ENCODE measurements at regions not wholly inside any gene's neighbourhood (a gene's known extent, or its start where the extent isn't known, plus 50 kb on each side); places are given as distances from the start of the nearest gene placed in this dataset.
A peak's percentile ranks its signal among the peaks of the same experiment; 100 is the strongest.
"Not testable (repeated sequence)": the region's sequence is repeated elsewhere in the genome, so short reads cannot be mapped to it uniquely, and the experiment has no call there.

GRCh38 chr2:118375907-118376485, 287.7 kb downstream of the INSIG2 start:
- peaks cover 0 to 19% (median 0%) of the 10 kb centered on the region in 9 donors for H3K27me3 ChIP-seq
- no peaks in the 10 kb centered on the region for H3K9me3 ChIP-seq
- no peaks in the 10 kb centered on the region for H3K36me3 ChIP-seq
- 59 to 78% (median 71%) methylated on average over 10 of the region's 10 CpGs for WGBS, 4 donors
- H3K27ac ChIP-seq = no peak overlapping the region
- no peak for ATAC-seq
- intact Hi-C loops (cut with DNase I) = loop anchor here in 3 of 10 donors (5.0 to 10.0 kb wide), 2 partner anchors 479 to 486 kb away; no protein-coding TSS in a partner anchor
- no peak for DNase-seq
- no peak for TF ChIP-seq POLR2A (IDR thresholded peaks at IDR 0.05)
- no peak overlapping the region for H3K4me3 ChIP-seq
- H3K4me1 ChIP-seq = no peaks in the 10 kb centered on the region

- ATAC-seq = no peak
- Histone ChIP-seq H3K27ac (no peak overlapping the region), H3K36me3 (no peaks in the 10 kb centered on the region), H3K4me3 (no peak overlapping the region), H3K4me1 (no peaks in the 10 kb centered on the region), H3K9me3 (no peaks in the 10 kb centered on the region), H3K27me3 (peaks cover 0 to 22% (median 0%) of the 10 kb centered on the region in 9 donors)
- WGBS, 4 donors = 52 to 63% (median 59%) methylated on average over 4 of the region's 4 CpGs
- intact Hi-C loops (cut with DNase I) = loop anchor here in 7 of 10 donors (5.0 to 10.0 kb wide), 3 partner anchors 480 to 487 kb away; no protein-coding TSS in a partner anchor
- TF ChIP-seq, protein P1, sequence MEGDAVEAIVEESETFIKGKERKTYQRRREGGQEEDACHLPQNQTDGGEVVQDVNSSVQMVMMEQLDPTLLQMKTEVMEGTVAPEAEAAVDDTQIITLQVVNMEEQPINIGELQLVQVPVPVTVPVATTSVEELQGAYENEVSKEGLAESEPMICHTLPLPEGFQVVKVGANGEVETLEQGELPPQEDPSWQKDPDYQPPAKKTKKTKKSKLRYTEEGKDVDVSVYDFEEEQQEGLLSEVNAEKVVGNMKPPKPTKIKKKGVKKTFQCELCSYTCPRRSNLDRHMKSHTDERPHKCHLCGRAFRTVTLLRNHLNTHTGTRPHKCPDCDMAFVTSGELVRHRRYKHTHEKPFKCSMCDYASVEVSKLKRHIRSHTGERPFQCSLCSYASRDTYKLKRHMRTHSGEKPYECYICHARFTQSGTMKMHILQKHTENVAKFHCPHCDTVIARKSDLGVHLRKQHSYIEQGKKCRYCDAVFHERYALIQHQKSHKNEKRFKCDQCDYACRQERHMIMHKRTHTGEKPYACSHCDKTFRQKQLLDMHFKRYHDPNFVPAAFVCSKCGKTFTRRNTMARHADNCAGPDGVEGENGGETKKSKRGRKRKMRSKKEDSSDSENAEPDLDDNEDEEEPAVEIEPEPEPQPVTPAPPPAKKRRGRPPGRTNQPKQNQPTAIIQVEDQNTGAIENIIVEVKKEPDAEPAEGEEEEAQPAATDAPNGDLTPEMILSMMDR (IDR thresholded peaks at IDR 0.05) = no peak
- TF ChIP-seq POLR2A (IDR thresholded peaks at IDR 0.05) = no peak
- DNase-seq = no peak
Measured at GRCh38 chr2:118374974-118375755, 286.9 kb downstream of the INSIG2 start.

GRCh38 chr2:118372886-118373830, 284.9 kb downstream of the INSIG2 start:
- intact Hi-C loops (cut with DNase I) = loop anchor here in 6 of 10 donors (5.0 to 10.0 kb wide), 2 partner anchors 482 to 484 kb away; no protein-coding TSS in a partner anchor
- peaks cover 0 to 22% (median 3%) of the 10 kb centered on the region in 9 donors for H3K27me3 ChIP-seq
- 62 to 68% (median 67%) methylated on average over 6 of the region's 6 CpGs for WGBS, 4 donors

DNA sequence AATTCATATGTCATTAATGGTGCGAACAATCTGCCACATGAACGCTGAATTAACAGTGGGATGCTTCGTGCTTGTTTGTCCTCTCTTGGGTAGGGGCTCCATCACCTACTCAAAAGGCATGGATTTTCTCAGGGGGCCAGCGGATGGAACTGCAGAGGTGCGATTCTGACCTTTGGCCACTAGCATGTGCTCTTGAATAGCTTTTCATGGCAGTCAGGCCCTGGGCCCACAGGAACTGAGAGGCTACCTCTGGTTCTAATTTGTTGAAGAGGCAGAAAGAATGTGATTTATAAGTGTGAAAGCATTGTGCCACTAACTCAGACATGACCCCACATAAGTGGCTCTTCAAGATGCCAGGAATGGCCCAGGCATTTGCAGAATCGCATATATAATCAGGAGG, 283.2 kb downstream of the INSIG2 start:
- TF ChIP-seq, protein P1 (IDR thresholded peaks at IDR 0.05) = peak in 8 of 12 donors; percentile 12 to 49 (median 26)
- no peak for TF ChIP-seq POLR2A (IDR thresholded peaks at IDR 0.05)
- no peaks in the 10 kb centered on the region for H3K9me3 ChIP-seq
- H3K4me3 ChIP-seq = no peak overlapping the region
- H3K27ac ChIP-seq = no peak overlapping the region
- WGBS, 4 donors = 6 to 21% (median 14%) methylated on average over 5 to 6 of the region's 6 CpGs
- H3K36me3 ChIP-seq = no peaks in the 10 kb centered on the region
- no peak for DNase-seq
- H3K27me3 ChIP-seq = peaks cover 0 to 23% (median 2%) of the 10 kb centered on the region in 9 donors
- H3K4me1 ChIP-seq = no peaks in the 10 kb centered on the region
- intact Hi-C loops (cut with DNase I) = loop anchor here in 6 of 10 donors (5.0 to 10.0 kb wide), 2 partner anchors 483 to 486 kb away; no protein-coding TSS in a partner anchor
- ATAC-seq = peak in 1 of 4 donors; percentile 39

More at GRCh38 chr2:118372886-118373830, 284.9 kb downstream of the INSIG2 start:
- Histone ChIP-seq H3K27ac (no peak overlapping the region), H3K4me3 (no peak overlapping the region), H3K36me3 (no peaks in the 10 kb centered on the region), H3K4me1 (no peaks in the 10 kb centered on the region), H3K9me3 (no peaks in the 10 kb centered on the region)
- no peak for TF ChIP-seq POLR2A (IDR thresholded peaks at IDR 0.05)
- TF ChIP-seq, protein P1 (IDR thresholded peaks at IDR 0.05) = no peak
- no peak for DNase-seq
- no peak for ATAC-seq

DNA sequence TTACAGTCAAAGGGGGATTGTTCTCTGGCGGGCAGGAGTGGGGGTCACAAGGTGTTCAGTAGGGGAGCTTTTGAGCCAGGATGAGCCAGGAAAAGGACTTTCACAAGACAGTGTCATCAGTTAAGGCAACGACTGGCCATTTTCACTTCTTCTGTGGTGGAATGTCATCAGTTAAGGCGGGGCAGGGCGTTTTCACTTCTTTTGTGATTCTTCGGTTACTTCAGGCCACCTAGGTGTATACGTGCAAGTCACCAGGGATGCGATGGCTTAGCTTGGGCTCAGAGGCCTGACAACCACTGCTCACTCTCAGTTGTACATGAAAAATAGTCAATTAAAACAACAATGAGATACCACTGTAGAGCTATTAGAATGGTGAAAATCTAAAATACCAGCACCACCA, 281.2 kb downstream of the INSIG2 start:
- H3K36me3 ChIP-seq; intact Hi-C loops (cut with DNase I); H3K4me1 ChIP-seq; H3K4me3 ChIP-seq; ATAC-seq; H3K27ac ChIP-seq; DNase-seq; H3K9me3 ChIP-seq: not testable (repeated sequence)
- 47 to 52% (median 51%) methylated on average over 7 of the region's 7 CpGs for WGBS, 4 donors
- H3K27me3 ChIP-seq = peaks cover 0 to 15% (median 0%) of the 10 kb centered on the region in 9 donors
